ENCODE measurements at regions not wholly inside any gene's neighbourhood (a gene's known extent, or its start where the extent isn't known, plus 50 kb on each side); places are given as distances from the start of the nearest gene placed in this dataset.
A peak's percentile ranks its signal among the peaks of the same experiment; 100 is the strongest.

GRCh38 chr14:73775339-73776193, 61.4 kb upstream of the PNMA1 start:
- peak overlapping the region; percentile 51 for H3K4me3 ChIP-seq (ENCODE audit: low read length)
- H3K36me3 ChIP-seq (ENCODE audit: control insufficient read depth, low read length) = peaks cover 23% of the 10 kb centered on the region
- H3K9me3 ChIP-seq (ENCODE audit: control insufficient read depth, insufficient read depth, low read length) = no peaks in the 10 kb centered on the region
- H3K4me2 ChIP-seq (ENCODE audit: low read length) = peak overlapping the region; percentile 89
- no peaks in the 10 kb centered on the region for H3K27me3 ChIP-seq (ENCODE audit: control insufficient read depth, low read length)
- peak overlapping the region; percentile 97 for H3K27ac ChIP-seq (ENCODE audit: low read depth, low read length)
- peaks cover 85% of the 10 kb centered on the region for H3K79me2 ChIP-seq (ENCODE audit: control insufficient read depth, low read length)
- H3K9me2 ChIP-seq (replicated peaks; ENCODE audit: control insufficient read depth, low read length) = no peaks in the 10 kb centered on the region
- H3K4me1 ChIP-seq (ENCODE audit: control insufficient read depth, low read length) = peaks cover 94% of the 10 kb centered on the region
- no peaks in the 10 kb centered on the region for H4K20me1 ChIP-seq (ENCODE audit: control insufficient read depth, insufficient read depth, low read depth, low read length)
- peaks cover 34% of the 10 kb centered on the region for H3F3A ChIP-seq (ENCODE audit: control insufficient read depth, insufficient read depth)
- TF ChIP-seq CTCF (IDR thresholded peaks at IDR 0.05; ENCODE audit: low read depth, low read length, poor library complexity, severe bottlenecking) = no peak
- no peak for TF ChIP-seq EZH2phosphoT487 (IDR thresholded peaks at IDR 0.05; ENCODE audit: borderline replicate concordance, low read length)

- Histone ChIP-seq H3K36me3 (ENCODE audit: control insufficient read depth, low read length) (peaks cover 23% of the 10 kb centered on the region), H3K4me1 (ENCODE audit: control insufficient read depth, low read length) (peaks cover 95% of the 10 kb centered on the region), H4K20me1 (ENCODE audit: control insufficient read depth, insufficient read depth, low read depth, low read length) (no peaks in the 10 kb centered on the region), H3K79me2 (ENCODE audit: control insufficient read depth, low read length) (peaks cover 84% of the 10 kb centered on the region), H3K27ac (ENCODE audit: low read depth, low read length) (peak overlapping the region; percentile 97), H3K4me2 (ENCODE audit: low read length) (peak overlapping the region; percentile 89), H3F3A (ENCODE audit: control insufficient read depth, insufficient read depth) (peaks cover 43% of the 10 kb centered on the region), H3K9me3 (ENCODE audit: control insufficient read depth, insufficient read depth, low read length) (no peaks in the 10 kb centered on the region), H3K9me2 (replicated peaks; ENCODE audit: control insufficient read depth, low read length) (no peaks in the 10 kb centered on the region), H3K27me3 (ENCODE audit: control insufficient read depth, low read length) (no peaks in the 10 kb centered on the region), H3K4me3 (ENCODE audit: low read length) (peak overlapping the region; percentile 51)
- TF ChIP-seq CTCF (IDR thresholded peaks at IDR 0.05; ENCODE audit: low read depth, low read length, poor library complexity, severe bottlenecking) (no peak), EZH2phosphoT487 (IDR thresholded peaks at IDR 0.05; ENCODE audit: borderline replicate concordance, low read length) (no peak)
These were observed 60.5 kb upstream of the PNMA1 start for GRCh38 chr14:73774671-73775070.

GRCh38 chr14:73774241-73774570, 60.0 kb upstream of the PNMA1 start:
- Histone ChIP-seq H3K27ac (ENCODE audit: low read depth, low read length) (peak overlapping the region; percentile 97), H3K79me2 (ENCODE audit: control insufficient read depth, low read length) (peaks cover 88% of the 10 kb centered on the region), H3K9me2 (replicated peaks; ENCODE audit: control insufficient read depth, low read length) (no peaks in the 10 kb centered on the region), H3K9me3 (ENCODE audit: control insufficient read depth, insufficient read depth, low read length) (no peaks in the 10 kb centered on the region), H3K36me3 (ENCODE audit: control insufficient read depth, low read length) (peaks cover 23% of the 10 kb centered on the region), H3K4me2 (ENCODE audit: low read length) (peak overlapping the region; percentile 89), H4K20me1 (ENCODE audit: control insufficient read depth, insufficient read depth, low read depth, low read length) (no peaks in the 10 kb centered on the region), H3F3A (ENCODE audit: control insufficient read depth, insufficient read depth) (peaks cover 43% of the 10 kb centered on the region), H3K4me3 (ENCODE audit: low read length) (peak overlapping the region; percentile 51), H3K27me3 (ENCODE audit: control insufficient read depth, low read length) (no peaks in the 10 kb centered on the region), H3K4me1 (ENCODE audit: control insufficient read depth, low read length) (peaks cover 99% of the 10 kb centered on the region)
- no peak for TF ChIP-seq EZH2phosphoT487 (IDR thresholded peaks at IDR 0.05; ENCODE audit: borderline replicate concordance, low read length)
- TF ChIP-seq CTCF (IDR thresholded peaks at IDR 0.05; ENCODE audit: low read depth, low read length, poor library complexity, severe bottlenecking) = no peak

Data from DOHH2 (cell line).